ENCODE measurements at regions not wholly inside any gene's neighbourhood (a gene's known extent, or its start where the extent isn't known, plus 50 kb on each side); places are given as distances from the start of the nearest gene placed in this dataset.

DNA sequence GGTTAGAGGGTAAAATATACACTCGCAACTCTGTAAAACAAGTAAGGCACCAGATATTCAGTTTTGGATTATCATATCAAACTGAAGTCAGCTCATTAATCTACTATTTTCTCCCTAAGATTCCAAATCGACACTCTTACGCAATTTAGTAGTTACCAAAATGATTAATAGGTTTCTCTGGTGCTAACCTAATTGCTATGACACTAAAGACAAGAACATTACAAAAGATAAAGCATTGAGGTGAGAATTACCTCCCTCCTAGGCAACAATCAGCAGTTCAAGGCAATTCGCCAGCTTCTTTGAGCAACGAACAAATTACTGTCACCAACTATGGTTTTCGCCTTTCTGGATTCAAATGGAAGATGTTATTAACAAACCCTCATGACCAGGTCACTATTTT lies 1305.0 kb downstream of the ROBO2 start:
- ATAC-seq, result no peak
- DNase-seq (ENCODE audit: low spot score), result no peak
- H3K4me3 Mint-ChIP-seq, result no peak overlapping the region
- H3K4me1 Mint-ChIP-seq (ENCODE audit: low read depth in 2 of 2), result no peaks in the 10 kb centered on the region
- H3K36me3 Mint-ChIP-seq, result no peaks in the 10 kb centered on the region
- no peak overlapping the region for H3K27ac Mint-ChIP-seq
- H3K9me3 Mint-ChIP-seq, result peaks cover 4% of the 10 kb centered on the region
- H3K27me3 Mint-ChIP-seq, result no peaks in the 10 kb centered on the region

DNA sequence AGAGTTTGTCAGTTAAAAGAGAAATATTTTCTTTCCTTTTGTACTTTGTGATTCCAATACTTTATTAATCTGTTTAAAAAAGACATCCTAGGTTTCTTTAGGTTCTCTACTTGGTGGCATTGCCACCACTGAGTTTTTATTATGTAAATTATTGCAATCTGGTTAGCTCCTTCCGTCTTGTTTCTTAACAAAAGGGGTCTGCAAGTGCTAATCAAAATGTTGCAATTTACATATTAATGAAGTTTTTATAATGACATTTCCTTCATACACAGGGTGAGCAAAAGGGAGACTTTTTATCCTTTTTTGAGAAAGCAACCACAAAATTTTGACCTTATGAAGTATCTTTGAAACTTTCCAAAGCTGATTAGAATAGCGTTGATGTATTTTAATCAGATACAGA lies 1307.3 kb downstream of the ROBO2 start:
- Mint-ChIP-seq H3K9me3 (peaks cover 4% of the 10 kb centered on the region), H3K36me3 (peaks cover 5% of the 10 kb centered on the region), H3K4me3 (no peak overlapping the region), H3K4me1 (ENCODE audit: low read depth in 2 of 2) (no peaks in the 10 kb centered on the region), H3K27me3 (no peaks in the 10 kb centered on the region), H3K27ac (no peak overlapping the region)
- DNase-seq (ENCODE audit: low spot score) (no peak), ATAC-seq (no peak)

DNA sequence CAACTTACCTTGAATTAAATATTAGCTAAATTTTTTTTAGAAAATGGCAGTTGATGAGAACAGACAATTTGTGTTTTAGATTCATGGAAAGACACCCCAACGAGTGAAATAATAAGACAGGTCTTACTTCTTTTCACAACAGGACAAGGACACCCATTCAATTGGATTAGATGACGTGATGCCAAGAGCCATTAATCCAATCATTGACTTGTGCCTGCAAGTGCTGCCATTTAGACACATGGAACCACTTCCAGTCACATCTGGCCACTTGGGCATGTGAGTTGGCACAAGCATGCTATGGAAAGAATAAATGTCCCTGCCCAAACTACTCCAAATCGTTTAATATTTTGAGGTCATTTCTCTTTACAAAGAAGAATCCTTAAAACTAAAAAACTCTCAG lies 1308.8 kb downstream of the ROBO2 start:
- peaks cover 6% of the 10 kb centered on the region for H3K36me3 Mint-ChIP-seq
- no peak for ATAC-seq

DNA sequence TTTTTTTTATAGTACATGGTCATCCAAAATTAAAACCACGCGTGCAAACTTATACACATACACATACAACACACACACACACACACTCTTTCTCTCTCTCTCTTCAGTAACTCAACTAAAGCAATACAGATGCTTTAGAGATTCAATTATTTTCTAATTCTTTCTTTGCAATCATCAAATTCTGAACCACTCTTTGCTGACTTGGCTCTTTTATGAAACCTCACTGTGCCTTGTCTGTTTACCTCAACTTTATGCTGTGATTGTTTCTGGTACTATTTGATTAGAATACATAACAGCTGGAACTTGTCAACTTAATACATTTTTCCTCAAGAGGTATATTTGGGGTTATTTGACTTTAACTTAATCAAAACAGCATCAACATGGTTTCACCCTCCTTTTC lies 1309.7 kb downstream of the ROBO2 start:
- no peak for DNase-seq (ENCODE audit: low spot score)
- peaks cover 4% of the 10 kb centered on the region for H3K9me3 Mint-ChIP-seq
- no peaks in the 10 kb centered on the region for H3K4me1 Mint-ChIP-seq (ENCODE audit: low read depth in 2 of 2)
- H3K27me3 Mint-ChIP-seq, result no peaks in the 10 kb centered on the region
- no peak overlapping the region for H3K27ac Mint-ChIP-seq
- H3K4me3 Mint-ChIP-seq, result no peak overlapping the region
- no peak for ATAC-seq
- H3K36me3 Mint-ChIP-seq, result peaks cover 6% of the 10 kb centered on the region

More for the DNA sequence above, 1308.8 kb downstream of the ROBO2 start:
- no peaks in the 10 kb centered on the region for H3K4me1 Mint-ChIP-seq (ENCODE audit: low read depth in 2 of 2)
- H3K27ac Mint-ChIP-seq, result no peak overlapping the region
- DNase-seq (ENCODE audit: low spot score), result no peak
- peaks cover 4% of the 10 kb centered on the region for H3K9me3 Mint-ChIP-seq
- no peak overlapping the region for H3K4me3 Mint-ChIP-seq
- no peaks in the 10 kb centered on the region for H3K27me3 Mint-ChIP-seq

DNA sequence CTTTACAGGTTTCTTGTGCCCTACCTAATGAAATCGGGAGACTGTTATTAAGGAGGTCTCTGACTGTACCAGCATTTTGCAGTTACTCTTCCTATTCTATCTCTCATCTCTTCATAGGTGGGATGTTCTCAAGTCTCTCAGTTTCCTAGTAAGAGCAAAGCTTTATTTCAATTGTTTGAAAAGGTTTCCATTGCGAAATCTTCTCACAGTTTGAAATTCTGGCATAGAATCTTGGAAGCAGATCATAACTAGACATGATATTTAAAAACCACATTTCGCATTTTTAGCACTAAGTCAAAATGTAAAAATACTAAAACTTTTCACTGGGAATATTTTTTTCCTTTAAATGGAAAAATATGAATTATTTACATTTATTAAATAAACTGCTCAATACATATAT lies 1311.4 kb downstream of the ROBO2 start:
- no peak for ATAC-seq
- Mint-ChIP-seq H3K36me3 (peaks cover 13% of the 10 kb centered on the region), H3K27me3 (no peaks in the 10 kb centered on the region), H3K4me1 (ENCODE audit: low read depth in 2 of 2) (no peaks in the 10 kb centered on the region), H3K27ac (no peak overlapping the region), H3K9me3 (peaks cover 6% of the 10 kb centered on the region), H3K4me3 (no peak overlapping the region)
- DNase-seq (ENCODE audit: low spot score), result no peak

DNA sequence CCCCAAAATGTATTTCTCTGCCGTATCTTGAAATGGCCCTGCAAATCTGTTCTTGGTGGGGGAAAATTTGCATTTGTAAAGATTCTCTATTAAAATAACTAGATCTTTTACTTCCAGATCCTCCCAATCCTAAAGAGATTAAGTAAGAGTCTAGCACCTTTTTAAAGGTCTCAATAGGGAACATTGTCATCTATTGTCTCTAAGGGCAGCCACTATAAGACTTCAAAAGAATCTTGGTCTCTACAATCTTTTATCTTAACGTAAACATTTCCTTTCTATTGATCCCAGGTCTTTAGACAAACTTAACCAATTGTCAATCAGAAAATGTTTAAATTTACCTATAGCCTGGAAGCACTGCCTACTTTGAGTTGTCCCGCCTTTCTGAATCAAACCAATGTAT lies 1313.3 kb downstream of the ROBO2 start:
- Mint-ChIP-seq H3K36me3 (peaks cover 14% of the 10 kb centered on the region), H3K4me3 (no peak overlapping the region), H3K9me3 (peaks cover 6% of the 10 kb centered on the region), H3K27ac (no peak overlapping the region), H3K4me1 (ENCODE audit: low read depth in 2 of 2) (no peaks in the 10 kb centered on the region), H3K27me3 (no peaks in the 10 kb centered on the region)
- no peak for ATAC-seq
- DNase-seq (ENCODE audit: low spot score), result no peak

DNA sequence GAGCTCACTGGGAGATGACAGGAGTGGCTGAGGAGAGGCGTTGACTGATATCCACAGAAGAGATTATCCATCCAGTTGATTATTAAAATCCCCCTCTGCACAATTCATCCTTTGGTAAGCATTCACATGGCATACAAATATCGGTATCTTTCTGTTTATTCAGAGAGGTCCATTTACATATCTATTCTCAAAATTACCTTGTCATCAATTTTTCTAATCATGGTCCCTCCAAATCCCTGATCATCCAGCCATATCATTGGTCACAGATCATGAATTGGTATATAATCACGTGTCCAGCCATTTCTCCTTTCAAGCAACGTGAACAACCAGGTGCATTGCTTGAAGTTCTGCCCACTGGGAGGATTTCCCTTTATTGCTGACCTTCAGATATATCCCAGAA lies 1321.0 kb downstream of the ROBO2 start:
- H3K27me3 Mint-ChIP-seq, result no peaks in the 10 kb centered on the region
- peaks cover 6% of the 10 kb centered on the region for H3K36me3 Mint-ChIP-seq
- no peak overlapping the region for H3K27ac Mint-ChIP-seq
- H3K4me1 Mint-ChIP-seq (ENCODE audit: low read depth in 2 of 2), result no peaks in the 10 kb centered on the region
- peaks cover 16% of the 10 kb centered on the region for H3K9me3 Mint-ChIP-seq
- no peak overlapping the region for H3K4me3 Mint-ChIP-seq
- DNase-seq (ENCODE audit: low spot score) (no peak), ATAC-seq (no peak)

DNA sequence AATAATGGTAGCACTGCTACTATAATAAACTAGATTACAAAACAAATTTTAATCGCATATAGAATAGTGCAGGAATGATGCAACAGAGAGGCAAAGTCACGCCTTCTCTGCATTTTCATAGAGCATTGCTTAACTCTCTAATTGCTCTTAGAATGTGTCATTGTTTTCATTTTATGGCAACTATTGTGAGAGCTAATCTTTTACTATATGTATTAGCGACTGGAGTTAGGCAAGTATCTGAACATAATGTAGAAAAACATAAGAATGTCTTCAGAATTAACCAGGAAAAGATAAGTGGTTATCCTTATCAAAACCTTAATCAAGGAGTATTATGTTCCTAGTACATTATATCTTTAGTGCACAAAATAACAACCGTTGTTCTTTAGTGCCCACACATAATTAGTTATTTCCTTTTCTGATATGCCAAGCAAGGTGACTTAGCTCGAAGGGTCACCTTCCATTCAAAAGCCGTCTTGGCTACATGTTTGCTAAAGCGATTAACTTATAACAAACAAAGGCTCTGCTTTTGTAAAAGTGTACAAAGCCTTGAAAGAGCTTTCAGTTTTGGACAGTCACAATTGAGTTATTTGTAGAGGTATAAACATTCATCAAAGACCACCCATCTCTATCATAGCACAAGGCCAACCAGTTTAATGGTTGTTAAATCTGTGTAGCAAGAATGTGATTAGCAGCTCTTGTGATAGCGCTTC lies 1328.9 kb downstream of the ROBO2 start:
- H3K27ac Mint-ChIP-seq, result no peak overlapping the region
- peaks cover 12% of the 10 kb centered on the region for H3K9me3 Mint-ChIP-seq
- no peak for DNase-seq (ENCODE audit: low spot score)
- H3K4me1 Mint-ChIP-seq (ENCODE audit: low read depth in 2 of 2), result no peaks in the 10 kb centered on the region
- H3K27me3 Mint-ChIP-seq, result no peaks in the 10 kb centered on the region
- H3K4me3 Mint-ChIP-seq, result no peak overlapping the region
- H3K36me3 Mint-ChIP-seq, result no peaks in the 10 kb centered on the region
- ATAC-seq, result no peak

DNA sequence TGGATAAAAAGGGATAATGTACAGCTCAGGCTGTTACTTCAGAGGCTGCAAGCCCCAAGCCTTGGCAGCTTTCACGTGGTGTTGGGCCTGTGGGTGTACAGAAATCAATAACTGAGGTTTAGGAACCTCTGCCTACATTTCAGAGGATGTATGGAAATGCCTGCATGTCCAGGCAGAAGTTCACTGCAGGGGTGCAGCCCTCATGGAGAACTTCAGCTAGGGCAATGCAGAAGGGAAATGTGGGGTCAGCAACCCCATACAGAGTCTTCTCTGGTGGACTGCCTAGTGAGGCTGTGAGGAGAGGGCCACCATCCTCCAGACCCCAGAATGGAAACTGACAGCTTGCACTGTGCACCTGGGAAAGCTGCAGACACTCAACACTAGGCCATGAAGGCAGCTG lies 1350.3 kb downstream of the ROBO2 start:
- no peak overlapping the region for H3K27ac Mint-ChIP-seq
- H3K4me1 Mint-ChIP-seq (ENCODE audit: low read depth in 2 of 2), result no peaks in the 10 kb centered on the region
- H3K9me3 Mint-ChIP-seq, result peaks cover 21% of the 10 kb centered on the region
- peaks cover 15% of the 10 kb centered on the region for H3K36me3 Mint-ChIP-seq
- DNase-seq (ENCODE audit: low spot score) (no peak), ATAC-seq (no peak)
- no peak overlapping the region for H3K4me3 Mint-ChIP-seq
- no peaks in the 10 kb centered on the region for H3K27me3 Mint-ChIP-seq

DNA sequence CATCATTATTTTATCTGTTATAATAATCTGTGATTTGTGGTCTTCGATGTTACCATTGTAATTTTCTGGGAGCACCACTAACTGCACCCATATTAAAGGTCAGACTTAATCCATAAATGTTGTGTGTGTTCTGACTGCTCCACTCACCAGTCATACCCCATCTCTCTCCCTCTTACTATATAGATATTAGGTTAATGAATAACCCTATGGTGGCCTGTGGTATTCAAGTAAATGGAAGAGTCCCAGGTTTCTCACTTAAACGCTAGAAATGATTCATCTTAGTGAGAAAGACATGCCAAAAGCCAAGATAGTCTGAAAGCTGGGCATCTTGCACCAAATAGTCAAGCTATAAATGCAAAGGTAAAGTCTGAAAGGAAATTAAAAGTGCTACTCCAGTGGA lies 1358.5 kb downstream of the ROBO2 start:
- Mint-ChIP-seq H3K9me3 (peaks cover 22% of the 10 kb centered on the region), H3K27me3 (no peaks in the 10 kb centered on the region), H3K27ac (no peak overlapping the region), H3K4me1 (ENCODE audit: low read depth in 2 of 2) (no peaks in the 10 kb centered on the region), H3K4me3 (no peak overlapping the region), H3K36me3 (peaks cover 7% of the 10 kb centered on the region)
- DNase-seq (ENCODE audit: low spot score), result no peak
- ATAC-seq, result no peak

DNA sequence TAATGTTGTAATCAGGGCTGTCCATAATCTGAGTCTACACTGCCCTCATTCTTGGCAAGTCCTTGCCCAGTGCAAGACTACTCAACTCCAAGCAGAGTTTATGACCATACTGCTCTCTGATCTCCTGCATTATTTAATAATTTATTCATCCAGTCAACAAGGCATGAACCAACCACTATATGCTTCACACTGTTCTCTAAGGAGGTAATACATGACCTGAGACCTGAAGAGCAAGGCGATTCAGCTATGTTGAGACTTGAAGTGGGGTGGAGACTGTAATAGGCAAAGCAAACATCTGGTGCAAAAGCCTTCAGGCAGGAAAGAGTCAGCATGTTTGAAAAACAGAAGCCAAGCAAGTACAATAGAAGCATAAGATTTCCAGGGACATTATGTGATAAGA lies 1362.8 kb downstream of the ROBO2 start:
- no peaks in the 10 kb centered on the region for H3K4me1 Mint-ChIP-seq (ENCODE audit: low read depth in 2 of 2)
- DNase-seq (ENCODE audit: low spot score), result no peak
- H3K27me3 Mint-ChIP-seq, result no peaks in the 10 kb centered on the region
- no peak overlapping the region for H3K4me3 Mint-ChIP-seq
- no peak for ATAC-seq
- H3K9me3 Mint-ChIP-seq, result peaks cover 12% of the 10 kb centered on the region
- H3K27ac Mint-ChIP-seq, result no peak overlapping the region
- H3K36me3 Mint-ChIP-seq, result peaks cover 1% of the 10 kb centered on the region

DNA sequence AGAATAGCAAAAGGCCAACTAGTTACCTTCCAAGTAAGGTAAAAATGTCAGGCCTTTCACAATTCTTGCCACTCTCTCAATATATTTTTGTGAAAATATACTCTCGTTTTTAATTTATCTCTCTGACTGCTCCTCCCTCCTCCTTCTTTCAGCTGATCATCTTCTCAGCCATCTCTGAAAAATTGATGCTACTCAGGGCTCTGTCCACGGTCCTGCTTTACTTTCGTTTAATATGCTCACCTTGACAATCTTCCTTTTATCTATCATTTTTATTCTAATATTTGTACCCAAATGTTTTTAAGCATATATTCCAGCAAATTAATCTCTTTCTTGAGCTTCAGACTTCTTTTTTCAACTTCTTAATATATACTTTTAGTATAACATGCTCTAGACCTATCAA lies 1362.1 kb downstream of the ROBO1 start:
- Mint-ChIP-seq H3K27me3 (no peaks in the 10 kb centered on the region), H3K4me3 (no peak overlapping the region), H3K36me3 (no peaks in the 10 kb centered on the region), H3K4me1 (ENCODE audit: low read depth in 2 of 2) (no peaks in the 10 kb centered on the region), H3K9me3 (peaks cover 4% of the 10 kb centered on the region), H3K27ac (no peak overlapping the region)
- DNase-seq (ENCODE audit: low spot score), result no peak
- ATAC-seq, result no peak

DNA sequence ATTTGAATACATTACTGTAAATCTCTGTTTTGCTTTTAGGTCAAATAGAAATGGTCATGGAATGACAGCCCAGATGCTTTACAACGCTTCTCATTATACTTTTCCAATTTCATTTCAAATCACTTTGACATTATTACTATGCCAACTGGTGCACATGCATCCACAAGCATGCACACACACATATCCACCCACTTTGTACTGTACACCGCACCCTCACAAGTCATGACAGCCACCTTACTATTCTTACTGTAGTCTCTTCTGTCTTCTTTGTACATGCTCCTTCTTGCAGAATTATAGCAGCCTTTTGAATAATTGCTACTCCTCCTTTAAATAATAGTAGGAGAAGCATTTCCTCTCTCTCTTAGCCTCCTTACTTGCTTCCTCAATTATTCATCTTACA lies 1361.4 kb downstream of the ROBO1 start:
- Mint-ChIP-seq H3K4me3 (no peak overlapping the region), H3K27ac (no peak overlapping the region), H3K27me3 (no peaks in the 10 kb centered on the region), H3K36me3 (no peaks in the 10 kb centered on the region), H3K4me1 (ENCODE audit: low read depth in 2 of 2) (no peaks in the 10 kb centered on the region), H3K9me3 (peaks cover 4% of the 10 kb centered on the region)
- ATAC-seq, result no peak
- DNase-seq (ENCODE audit: low spot score), result no peak

DNA sequence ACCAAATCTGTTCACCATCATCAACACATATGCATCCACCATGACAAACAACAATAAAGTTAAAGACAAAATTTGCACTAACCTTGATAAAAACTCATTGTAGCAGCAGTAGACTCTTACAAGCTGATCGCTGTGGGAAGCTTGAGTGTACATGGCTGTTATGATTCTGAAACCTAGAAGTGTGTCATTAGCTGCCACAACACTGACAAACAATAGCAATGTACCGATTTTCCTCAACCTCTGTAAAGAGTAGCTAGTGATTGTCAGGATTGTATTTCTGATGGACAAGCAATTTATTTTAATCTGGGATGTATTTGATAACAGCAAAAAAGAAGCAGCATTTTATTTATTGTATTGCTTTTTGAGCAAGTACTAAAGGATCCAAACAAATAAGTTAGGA lies 1357.7 kb downstream of the ROBO1 start:
- no peaks in the 10 kb centered on the region for H3K9me3 Mint-ChIP-seq
- no peaks in the 10 kb centered on the region for H3K27me3 Mint-ChIP-seq
- ATAC-seq, result no peak
- no peak overlapping the region for H3K27ac Mint-ChIP-seq
- H3K36me3 Mint-ChIP-seq, result no peaks in the 10 kb centered on the region
- no peaks in the 10 kb centered on the region for H3K4me1 Mint-ChIP-seq (ENCODE audit: low read depth in 2 of 2)
- H3K4me3 Mint-ChIP-seq, result no peak overlapping the region
- DNase-seq (ENCODE audit: low spot score), result no peak

DNA sequence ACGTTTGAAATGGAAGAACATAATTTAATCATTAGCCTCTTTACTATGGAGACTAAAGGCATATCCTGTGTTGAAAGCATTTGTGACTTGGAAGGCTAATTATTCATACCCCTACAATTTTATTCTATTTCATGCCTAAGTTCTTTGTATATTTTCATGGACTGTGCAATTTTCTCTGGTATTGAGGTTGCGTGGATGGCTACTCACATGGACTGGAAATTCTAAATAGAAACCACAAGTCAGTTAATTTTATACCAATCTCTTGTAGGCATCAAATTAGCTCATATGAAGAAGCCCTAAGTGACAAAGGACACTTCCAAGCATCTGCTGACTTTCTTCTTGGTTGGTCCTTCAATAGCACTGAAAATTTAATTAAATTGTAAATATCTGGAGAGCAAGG lies 1353.5 kb downstream of the ROBO1 start:
- Mint-ChIP-seq H3K9me3 (no peaks in the 10 kb centered on the region), H3K4me3 (no peak overlapping the region), H3K27ac (no peak overlapping the region), H3K27me3 (no peaks in the 10 kb centered on the region), H3K36me3 (no peaks in the 10 kb centered on the region), H3K4me1 (ENCODE audit: low read depth in 2 of 2) (no peaks in the 10 kb centered on the region)
- no peak for DNase-seq (ENCODE audit: low spot score)
- no peak for ATAC-seq

Measured in natural killer cell treated with Interleukin-12 subunit alpha and Interleukin-12 subunit beta and Interleukin-15 and Interleukin-18, amount 100 ng/mL, for 72 hours (primary cell).